ENCODE measurements at regions not wholly inside any gene's neighbourhood (a gene's known extent, or its start where the extent isn't known, plus 50 kb on each side); places are given as distances from the start of the nearest gene placed in this dataset.

GRCh38 chr5:66494437-66494836 lies 101.8 kb upstream of the MAST4 start:
- no peak for DNase-seq (ENCODE audit: extremely low read depth, low read depth)

GRCh38 chr5:66498791-66499207 lies 97.4 kb upstream of the MAST4 start:
- DNase-seq (ENCODE audit: extremely low read depth, low read depth) = no peak
- no peak for TF ChIP-seq CTCF (IDR thresholded peaks at IDR 0.05; ENCODE audit: low read depth, low read length)

More at GRCh38 chr5:66494437-66494836, 101.8 kb upstream of the MAST4 start:
- no peak for TF ChIP-seq CTCF (IDR thresholded peaks at IDR 0.05; ENCODE audit: low read depth, low read length)

- TF ChIP-seq CTCF (IDR thresholded peaks at IDR 0.05; ENCODE audit: low read depth, low read length) = no peak
- no peak for DNase-seq (ENCODE audit: extremely low read depth, low read depth)
These were observed 92.9 kb upstream of the MAST4 start for GRCh38 chr5:66503203-66503789.

- DNase-seq (ENCODE audit: extremely low read depth, low read depth) = no peak
- no peak for TF ChIP-seq CTCF (IDR thresholded peaks at IDR 0.05; ENCODE audit: low read depth, low read length)
These were observed 89.1 kb upstream of the MAST4 start for GRCh38 chr5:66507106-66507505.

- no peak for TF ChIP-seq CTCF (IDR thresholded peaks at IDR 0.05; ENCODE audit: low read depth, low read length)
- no peak for DNase-seq (ENCODE audit: extremely low read depth, low read depth)
These were observed 84.7 kb upstream of the MAST4 start for GRCh38 chr5:66511491-66511890.

GRCh38 chr5:66513130-66513529 lies 83.1 kb upstream of the MAST4 start:
- no peak for DNase-seq (ENCODE audit: extremely low read depth, low read depth)
- TF ChIP-seq CTCF (IDR thresholded peaks at IDR 0.05; ENCODE audit: low read depth, low read length) = no peak

GRCh38 chr5:66515209-66515608 lies 81.0 kb upstream of the MAST4 start:
- TF ChIP-seq CTCF (IDR thresholded peaks at IDR 0.05; ENCODE audit: low read depth, low read length) = no peak
- DNase-seq (ENCODE audit: extremely low read depth, low read depth) = no peak

Measured in AG09319 (cell line).